Thyroid gland (tissue), 4 donors: ENCODE measurements at regions not wholly inside any gene's neighbourhood (a gene's known extent, or its start where the extent isn't known, plus 50 kb on each side); places are given as distances from the start of the nearest gene placed in this dataset.

Experiments used
- DNase-seq, 2 donors: peaks; one replicate each; pipeline ENCODE4 v3.0.0-alpha.2; 2019
- H3K27ac ChIP-seq, 3 donors: fragments of 200-600 bp; sonication (generic); 1 replicate in 2 of 3; 2 replicates in 1 of 3; pipeline ENCODE4 v1.5.1; 2016 to 2019; ENCODE audit warnings: mild to moderate bottlenecking in 1 of 3, moderate library complexity in 1 of 3
- H3K27me3 ChIP-seq: fragments of 200-600 bp; sonication (generic); one replicate; pipeline ENCODE4 v1.5.1; 2019
- H3K36me3 ChIP-seq, 2 donors: fragments of 200-600 bp; sonication (generic); one replicate each; pipeline ENCODE4 v1.5.1; 2016 to 2019
- H3K4me1 ChIP-seq, 2 donors: fragments of 200-600 bp; sonication (generic); one replicate each; pipeline ENCODE4 v1.5.1; 2017 to 2019
- H3K4me3 ChIP-seq, 3 donors: fragments of 200-600 bp; sonication (generic); replicated peaks in 1 of 3; 1 replicate in 2 of 3; 2 replicates in 1 of 3; pipeline ENCODE4 v1.5.1; 2016; ENCODE audit warnings: mild to moderate bottlenecking in 1 of 3
- H3K9me3 ChIP-seq: fragments of 200-600 bp; sonication (generic); one replicate; pipeline ENCODE4 v1.5.1; 2017
- POLR2A ChIP-seq, 2 donors: fragments of 450-650 bp; IDR thresholded peaks; one replicate each; pipeline ENCODE4 v1.6.1; 2017; ENCODE audit warnings: antibody characterized with exemption in 2 of 2, mild to moderate bottlenecking in 2 of 2, moderate library complexity in 1 of 2
- WGBS, 2 donors: methylation state at CpG; one replicate each; pipeline ENCODE4 v1.1.5; 2017; 5-methylcytosine and 5-hydroxymethylcytosine counted together
- intact Hi-C: fragments of 100-400 bp; cut with DNase I; formaldehyde crosslinking; loops from one replicate; pipeline ENCODE4 v1.15.1; 2023
- TF ChIP-seq, protein P1 (sequence below), 6 experiments: fragments of 200-600 bp in 3 of 6; fragments of 450-650 bp in 3 of 6; sonication (generic) in 3 of 6; IDR thresholded peaks; one replicate each; pipeline ENCODE4 v1.5.1; 2016 to 2019; ENCODE audit warnings: antibody characterized with exemption in 6 of 6, mild to moderate bottlenecking in 2 of 6, inconsistent platforms in 1 of 6, moderate library complexity in 1 of 6

DNA sequence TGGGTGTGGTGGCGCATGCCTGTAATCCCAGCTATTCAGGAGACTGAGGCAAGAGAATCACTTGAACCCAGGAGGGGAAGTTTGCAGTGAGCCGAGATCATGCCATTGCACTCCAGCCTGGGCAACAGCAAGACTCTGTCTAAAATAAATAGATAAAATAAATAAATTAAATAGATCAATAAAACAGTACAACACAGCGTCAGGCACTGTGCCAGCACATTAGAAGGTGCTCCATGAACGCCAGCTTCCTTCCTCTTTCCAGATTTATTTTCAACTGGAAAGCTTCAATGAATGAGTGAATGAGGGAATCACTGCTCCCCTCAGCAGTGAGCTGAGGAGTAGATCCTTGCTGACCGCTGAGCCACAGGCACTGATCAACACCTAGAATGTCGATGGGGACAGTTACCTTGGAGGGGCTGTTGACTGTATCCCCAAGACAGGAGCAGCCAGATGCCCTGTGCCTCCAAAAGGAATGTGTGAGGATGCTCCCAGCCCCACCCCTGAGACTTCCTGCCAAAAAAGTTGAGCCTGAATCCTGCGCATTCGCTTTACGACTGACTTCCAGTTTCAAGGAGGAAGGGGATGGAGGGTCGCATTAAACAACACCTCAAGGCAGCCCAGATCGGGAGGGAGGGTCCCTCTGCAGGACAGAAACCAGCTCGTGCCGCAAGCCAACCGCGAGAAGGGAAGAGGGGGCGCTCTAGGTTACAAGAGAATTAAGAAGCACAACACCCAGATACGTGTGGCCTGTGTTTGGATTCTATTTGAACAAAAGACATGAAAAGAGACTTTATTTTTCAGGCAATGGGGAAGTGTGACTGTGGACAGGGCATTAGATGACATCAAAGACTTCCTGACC is 54.0 kb upstream of the CNOT6 start:
- Histone ChIP-seq H3K36me3 (no peaks in the 10 kb centered on the region), H3K9me3 (no peaks in the 10 kb centered on the region), H3K27me3 (no peaks in the 10 kb centered on the region), H3K4me3 (no peak overlapping the region), H3K4me1 (peaks cover 0 to 8% of the 10 kb centered on the region in 2 donors), H3K27ac (no peak overlapping the region)
- TF ChIP-seq POLR2A (IDR thresholded peaks at IDR 0.05) = no peak
- TF ChIP-seq, protein P1, sequence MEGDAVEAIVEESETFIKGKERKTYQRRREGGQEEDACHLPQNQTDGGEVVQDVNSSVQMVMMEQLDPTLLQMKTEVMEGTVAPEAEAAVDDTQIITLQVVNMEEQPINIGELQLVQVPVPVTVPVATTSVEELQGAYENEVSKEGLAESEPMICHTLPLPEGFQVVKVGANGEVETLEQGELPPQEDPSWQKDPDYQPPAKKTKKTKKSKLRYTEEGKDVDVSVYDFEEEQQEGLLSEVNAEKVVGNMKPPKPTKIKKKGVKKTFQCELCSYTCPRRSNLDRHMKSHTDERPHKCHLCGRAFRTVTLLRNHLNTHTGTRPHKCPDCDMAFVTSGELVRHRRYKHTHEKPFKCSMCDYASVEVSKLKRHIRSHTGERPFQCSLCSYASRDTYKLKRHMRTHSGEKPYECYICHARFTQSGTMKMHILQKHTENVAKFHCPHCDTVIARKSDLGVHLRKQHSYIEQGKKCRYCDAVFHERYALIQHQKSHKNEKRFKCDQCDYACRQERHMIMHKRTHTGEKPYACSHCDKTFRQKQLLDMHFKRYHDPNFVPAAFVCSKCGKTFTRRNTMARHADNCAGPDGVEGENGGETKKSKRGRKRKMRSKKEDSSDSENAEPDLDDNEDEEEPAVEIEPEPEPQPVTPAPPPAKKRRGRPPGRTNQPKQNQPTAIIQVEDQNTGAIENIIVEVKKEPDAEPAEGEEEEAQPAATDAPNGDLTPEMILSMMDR (IDR thresholded peaks at IDR 0.05) = no peak
- no peak for DNase-seq
- WGBS, 2 donors = 54 to 60% methylated on average over 17 of the region's 17 CpGs
- intact Hi-C loops = no loop called here

DNA sequence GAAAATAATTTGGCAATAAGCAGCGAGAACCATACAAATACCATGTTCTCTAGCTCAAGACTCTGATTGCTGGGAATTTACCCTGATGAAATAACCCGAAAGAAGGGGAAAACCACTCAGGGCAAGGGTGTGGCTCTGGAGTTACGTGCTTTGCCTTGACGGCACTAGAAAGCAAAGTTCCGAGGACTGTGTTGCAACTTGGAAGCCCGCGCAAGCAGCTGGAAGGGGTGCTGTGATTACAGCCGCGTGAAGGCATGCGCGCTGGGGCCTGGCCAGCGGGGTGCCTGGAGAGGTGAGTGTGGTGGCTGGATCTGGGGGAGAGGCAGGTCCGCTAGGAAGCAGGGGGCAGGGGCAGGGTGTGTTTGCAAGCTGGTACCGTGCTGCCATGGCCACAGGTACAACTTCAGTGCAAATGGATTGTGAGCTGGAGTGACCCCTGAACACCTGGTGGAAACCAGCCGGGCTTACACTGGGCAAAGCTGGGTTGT is 52.6 kb upstream of the CNOT6 start:
- Histone ChIP-seq H3K9me3 (no peaks in the 10 kb centered on the region), H3K27ac (no peak overlapping the region)

More for the DNA sequence above, 52.6 kb upstream of the CNOT6 start:
- 24 to 42% methylated on average over 14 to 15 of the region's 15 CpGs for WGBS, 2 donors
- DNase-seq = peak; percentile 77
- intact Hi-C loops = no loop called here
- H3K36me3 ChIP-seq = no peaks in the 10 kb centered on the region
- no peak overlapping the region for H3K4me3 ChIP-seq
- no peaks in the 10 kb centered on the region for H3K27me3 ChIP-seq
- no peak for TF ChIP-seq POLR2A (IDR thresholded peaks at IDR 0.05)
- TF ChIP-seq, protein P1 (IDR thresholded peaks at IDR 0.05) = no peak
- peaks cover 0 to 8% of the 10 kb centered on the region in 2 donors for H3K4me1 ChIP-seq
